Fibroblast of skin of abdomen (primary cell): ENCODE measurements at regions not wholly inside any gene's neighbourhood (a gene's known extent, or its start where the extent isn't known, plus 50 kb on each side); places are given as distances from the start of the nearest gene placed in this dataset.

Experiments
- DNase-seq: peaks from one replicate; pipeline ENCODE4 v3.0.0-alpha.2; 2013

DNA sequence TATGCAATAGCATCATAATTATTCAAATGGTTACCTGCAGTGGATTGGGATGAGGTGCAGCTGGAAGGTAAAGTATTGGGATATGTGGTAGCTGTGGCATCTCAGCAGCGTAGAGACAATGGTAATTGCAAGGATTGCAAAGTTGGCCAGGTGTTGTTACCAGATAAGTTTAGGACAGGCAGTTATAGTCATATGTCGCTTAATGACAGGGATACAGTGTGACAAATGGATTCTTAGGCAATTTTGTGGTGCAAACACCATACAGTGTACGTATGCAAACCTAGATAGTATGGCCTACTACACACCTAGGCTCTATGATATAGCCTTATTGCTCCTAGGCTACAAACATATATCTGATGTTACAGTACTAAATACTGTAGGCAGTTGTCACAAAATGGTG lies 163.5 kb upstream of the LYZL2 start:
- no peak for DNase-seq

DNA sequence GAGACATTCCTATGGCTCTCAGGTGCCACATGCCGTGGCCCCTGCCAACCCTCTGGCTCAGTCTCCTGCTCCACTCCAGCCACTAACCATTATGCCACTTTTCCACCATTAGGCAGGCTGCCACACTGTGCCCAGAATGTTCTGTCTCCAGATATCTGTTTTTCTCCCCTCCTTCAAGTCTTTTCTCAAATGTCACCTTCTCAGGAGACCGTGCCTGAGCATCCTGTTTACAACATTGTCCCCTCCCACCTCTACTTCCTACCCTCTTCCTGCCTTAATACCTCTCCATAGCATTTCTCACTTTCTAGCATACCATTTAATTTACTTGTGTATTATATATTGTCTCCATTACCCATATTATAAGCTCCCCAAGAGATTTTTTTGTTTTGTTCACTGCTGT lies 162.5 kb upstream of the LYZL2 start:
- no peak for DNase-seq

DNA sequence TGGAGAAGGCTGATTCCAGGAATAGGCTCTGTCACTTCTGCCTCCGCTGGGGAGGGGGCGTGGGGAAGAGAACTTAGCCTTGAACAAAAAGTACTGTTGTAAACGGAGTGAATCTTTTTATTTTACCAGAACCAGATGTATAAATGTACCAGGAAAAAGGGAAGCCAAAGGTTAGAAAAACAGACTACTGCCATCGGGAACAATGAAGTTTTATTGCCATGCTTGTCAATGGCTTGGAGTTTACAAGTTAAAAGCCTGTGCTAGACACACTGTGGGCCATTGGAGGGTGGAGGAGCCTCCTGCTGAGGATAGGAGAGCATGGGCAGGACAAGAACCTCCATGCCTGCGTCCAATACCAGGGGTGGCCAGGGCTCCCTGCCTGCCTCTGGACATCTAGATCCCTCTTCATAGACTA lies 161.7 kb upstream of the LYZL2 start:
- no peak for DNase-seq

DNA sequence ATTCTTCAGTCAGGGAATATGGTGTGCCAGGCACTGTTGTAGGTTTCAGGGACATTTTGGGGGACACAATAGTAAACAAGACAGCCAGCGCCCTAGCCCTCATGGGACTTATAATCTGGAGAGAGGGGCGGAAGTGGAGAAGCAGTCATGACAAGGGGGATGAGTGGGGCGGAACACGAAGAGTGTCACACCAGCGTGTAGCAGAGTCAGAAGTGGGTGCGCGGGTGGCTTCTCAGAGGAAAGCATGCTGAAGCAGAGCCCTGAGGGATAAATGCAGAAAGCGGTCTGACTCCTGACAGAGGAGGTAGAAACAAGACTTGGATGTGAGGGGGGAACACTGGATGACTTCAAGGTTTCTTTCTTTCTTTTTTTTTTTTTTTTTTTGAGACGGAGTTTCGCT lies 160.3 kb upstream of the LYZL2 start:
- DNase-seq, result no peak

DNA sequence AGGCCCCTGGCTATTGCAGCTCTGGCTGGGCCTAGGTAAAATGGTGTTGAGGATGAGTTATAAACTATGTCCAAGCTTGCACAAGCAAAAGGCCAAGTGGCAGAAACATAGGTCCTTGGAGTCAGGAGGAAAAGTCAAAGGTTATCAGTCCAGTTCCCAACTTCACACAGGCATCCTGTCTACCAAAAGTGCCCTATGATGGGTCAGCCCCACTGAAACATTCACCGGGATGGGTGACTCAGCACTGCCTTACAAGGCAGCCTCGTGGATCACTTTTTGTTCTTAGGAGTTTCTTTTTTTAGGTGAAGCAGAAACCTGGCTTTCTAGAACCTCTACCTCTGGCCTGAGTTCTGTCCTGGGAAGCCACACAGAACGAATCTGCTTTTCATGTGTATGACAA lies 158.8 kb upstream of the LYZL2 start:
- DNase-seq, result peak; percentile 39

DNA sequence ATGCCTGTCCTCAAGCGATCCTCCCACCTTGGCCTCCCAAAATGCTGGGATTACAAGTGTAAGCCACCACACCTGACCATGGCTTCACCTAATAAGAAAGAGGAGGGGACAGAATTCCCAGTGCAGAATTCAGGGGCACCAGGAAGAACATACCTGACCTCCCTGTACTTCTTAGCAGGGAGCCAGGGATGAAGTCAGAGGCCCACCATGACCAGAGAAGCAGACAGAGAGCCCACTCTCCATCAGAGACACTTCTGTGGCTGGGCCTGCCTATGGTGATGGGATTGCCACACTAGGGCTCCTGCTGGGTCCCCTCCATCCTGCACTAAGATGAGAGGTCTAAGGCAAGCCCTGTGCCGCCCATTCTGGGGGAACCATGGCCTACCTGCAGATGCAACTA lies 157.4 kb upstream of the LYZL2 start:
- no peak for DNase-seq

DNA sequence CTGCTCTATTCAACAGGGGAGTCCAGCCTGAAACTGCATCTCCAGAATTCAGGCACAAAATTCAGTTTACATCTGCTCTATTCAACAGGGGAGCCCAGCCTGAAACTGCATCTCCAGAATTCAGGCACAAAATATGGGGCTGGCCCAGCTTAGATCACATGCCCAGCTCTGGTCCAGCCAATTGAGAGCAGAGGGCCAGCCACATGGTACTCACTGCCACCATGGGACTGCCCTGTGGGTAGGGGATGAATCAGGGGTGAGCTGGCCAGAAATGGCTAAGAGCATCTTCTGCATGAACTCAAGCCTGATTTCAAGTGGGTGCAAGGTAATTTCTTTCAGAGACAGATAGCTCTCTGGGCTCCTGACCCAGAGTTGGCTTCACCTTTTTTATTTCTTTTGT lies 156.6 kb upstream of the LYZL2 start:
- peak; percentile 35 for DNase-seq

DNA sequence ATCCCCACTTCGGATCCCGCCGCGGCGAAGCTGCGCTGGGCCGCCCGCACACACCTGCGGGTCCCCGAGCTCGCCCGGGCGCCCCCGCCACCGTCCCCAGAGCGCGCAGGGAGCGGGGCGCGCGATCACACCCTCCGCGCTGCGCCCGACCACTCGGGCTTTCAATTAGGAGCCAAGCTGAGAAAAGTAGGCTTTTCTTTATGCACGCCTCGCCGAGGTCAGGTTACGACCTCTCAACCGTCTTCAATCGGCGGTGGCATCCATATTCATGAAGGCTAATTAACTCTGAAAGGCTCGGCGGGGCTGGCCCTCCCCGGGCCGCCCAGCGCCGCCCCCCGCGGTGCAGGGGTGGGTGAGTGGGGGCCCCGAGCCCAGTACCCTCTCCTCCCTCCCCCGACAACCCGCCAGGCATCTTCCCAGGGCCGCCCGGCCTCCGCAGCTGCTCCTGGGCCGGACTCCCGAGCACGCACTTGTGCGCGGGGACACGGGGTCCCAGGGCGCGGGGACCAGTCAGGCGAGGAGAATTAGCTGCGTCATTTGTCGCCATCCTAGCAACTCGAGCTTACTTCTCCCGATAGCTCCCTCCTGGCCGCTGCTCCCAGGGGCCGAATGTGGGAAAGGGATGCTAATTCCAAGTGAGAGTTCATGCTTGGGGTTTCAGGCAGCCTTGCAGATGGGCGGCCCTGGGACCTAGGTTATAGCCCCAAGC lies 155.5 kb upstream of the LYZL2 start:
- peak; percentile 62 for DNase-seq

DNA sequence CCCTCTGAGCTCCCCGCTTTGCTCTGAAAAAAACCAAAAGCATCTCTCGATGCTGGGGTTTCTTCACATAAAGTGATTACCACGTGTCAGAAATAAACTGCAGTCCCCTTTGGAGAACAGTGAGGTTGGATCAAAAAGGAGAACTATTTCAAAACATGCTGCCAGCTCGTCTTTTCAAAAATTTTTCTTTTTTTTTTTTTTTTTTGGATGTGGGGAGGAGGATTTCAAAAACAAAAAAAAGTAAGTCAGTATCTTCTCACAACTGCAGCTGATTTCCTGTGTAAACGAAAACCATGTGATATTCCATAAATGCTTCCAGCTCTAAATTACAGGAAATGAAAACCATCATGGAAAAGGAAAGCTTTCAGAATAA lies 155.0 kb upstream of the LYZL2 start:
- DNase-seq, result peak; percentile 75

DNA sequence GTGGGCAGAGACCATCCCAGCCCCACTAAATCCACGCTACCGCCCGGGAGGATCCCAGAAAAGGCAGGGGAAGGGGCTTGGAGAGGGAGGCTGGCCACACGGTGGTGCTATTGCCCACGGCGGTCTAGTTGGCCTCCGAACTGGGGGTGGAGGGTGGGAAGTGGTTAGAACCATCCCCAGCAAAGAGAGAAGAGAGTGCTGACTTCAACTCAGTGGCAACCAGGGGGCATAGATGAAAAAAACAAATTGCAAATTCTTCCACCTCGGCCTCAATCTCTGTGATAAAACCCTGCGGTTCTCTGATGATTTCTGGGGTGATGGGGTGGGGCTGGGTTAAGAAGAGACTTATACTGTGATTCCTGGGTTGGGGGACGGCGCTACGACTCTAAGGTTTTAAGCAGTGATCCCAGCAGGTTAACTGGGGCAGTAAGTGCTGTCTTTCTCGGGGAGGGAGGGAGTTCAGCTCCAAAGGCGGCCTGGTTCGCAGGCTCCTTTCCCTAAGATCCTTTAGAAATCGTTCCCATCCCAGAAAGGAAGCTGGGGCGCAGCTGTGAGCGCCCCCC lies 154.5 kb upstream of the LYZL2 start:
- DNase-seq, result peak; percentile 92

DNA sequence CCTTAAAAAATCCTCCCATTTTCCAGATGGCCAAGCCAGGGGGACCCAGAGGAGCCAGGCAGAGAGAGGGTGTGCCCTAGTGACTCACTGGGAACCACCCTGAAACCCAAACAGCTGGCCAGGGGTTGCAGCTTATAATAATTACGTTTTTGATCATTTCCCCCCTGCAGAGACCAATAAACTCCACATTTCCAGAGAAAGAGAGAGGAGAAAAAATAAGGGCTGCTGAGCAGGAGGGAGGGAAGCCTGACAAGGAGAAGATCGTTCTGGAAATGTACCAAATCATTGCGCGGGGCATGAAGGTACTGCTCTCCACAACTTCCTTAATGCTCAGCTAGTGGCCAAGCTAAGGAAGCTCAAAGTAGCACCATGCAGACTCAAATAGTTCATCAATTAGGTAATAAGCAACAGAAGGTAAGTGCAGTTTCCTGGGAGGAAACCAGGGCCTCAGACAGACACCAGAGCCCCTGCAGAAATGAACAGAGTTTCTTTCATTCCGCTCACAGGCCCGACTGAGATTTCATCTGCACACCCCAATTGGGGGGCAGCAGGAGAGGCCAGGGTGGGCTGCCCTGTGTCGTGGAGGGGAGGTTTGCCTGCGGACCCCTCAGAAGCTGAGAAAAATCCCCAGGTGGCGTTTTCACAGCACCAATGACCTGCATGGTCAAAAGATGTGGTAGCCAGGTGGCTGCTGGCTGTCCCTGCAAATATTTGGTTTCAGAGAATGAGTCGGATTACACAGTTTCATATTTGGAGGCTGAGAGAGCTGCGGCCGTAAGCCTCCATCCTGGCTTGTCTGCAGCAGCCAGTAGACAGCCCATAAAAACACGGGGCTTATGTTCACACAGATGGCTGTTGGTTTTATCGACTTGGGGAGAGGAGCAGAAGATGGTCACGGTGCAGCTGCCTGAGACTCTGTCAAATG lies 153.2 kb upstream of the LYZL2 start:
- DNase-seq, result peak; percentile 87

DNA sequence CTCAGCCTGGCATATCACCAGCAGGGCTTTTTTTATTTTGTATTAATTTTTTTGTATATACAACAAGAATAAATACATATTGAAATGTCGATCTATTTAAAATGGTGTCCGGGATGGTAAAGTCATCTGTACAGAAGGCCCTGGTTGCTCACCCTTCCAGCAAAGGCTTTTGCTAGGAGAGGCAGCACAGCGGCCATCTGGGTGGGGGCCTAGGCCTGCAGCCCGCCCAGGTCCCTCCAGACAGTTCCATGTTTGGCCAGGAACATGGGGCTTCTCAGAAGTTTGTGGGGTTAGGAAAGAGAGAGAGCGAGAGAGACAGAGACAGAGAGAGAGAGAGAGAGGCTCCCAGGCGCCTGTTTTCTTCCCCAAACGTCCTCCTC lies 152.6 kb upstream of the LYZL2 start:
- DNase-seq, result no peak

DNA sequence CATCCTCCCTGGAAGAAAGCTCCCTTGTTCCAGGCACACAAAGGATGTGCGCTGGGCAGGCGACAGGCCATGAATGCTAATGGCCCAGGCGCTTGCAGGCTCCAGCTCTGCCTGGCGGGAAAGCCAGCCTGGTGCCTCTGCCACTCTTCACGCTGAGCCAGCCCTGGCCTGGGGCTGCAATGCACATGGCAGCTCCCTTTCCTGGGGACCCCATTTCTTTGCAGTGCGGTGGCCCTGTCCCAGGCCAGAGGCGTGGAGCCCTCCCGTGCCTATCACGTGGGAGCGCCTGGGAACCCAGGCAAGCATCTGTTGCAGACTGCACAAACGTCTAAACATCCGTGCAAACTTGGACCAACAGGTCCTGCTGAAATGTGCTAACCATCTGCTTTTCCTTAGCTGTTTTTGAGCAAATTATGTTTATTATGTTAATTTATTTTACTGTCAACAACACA lies 152.1 kb upstream of the LYZL2 start:
- DNase-seq, result no peak

DNA sequence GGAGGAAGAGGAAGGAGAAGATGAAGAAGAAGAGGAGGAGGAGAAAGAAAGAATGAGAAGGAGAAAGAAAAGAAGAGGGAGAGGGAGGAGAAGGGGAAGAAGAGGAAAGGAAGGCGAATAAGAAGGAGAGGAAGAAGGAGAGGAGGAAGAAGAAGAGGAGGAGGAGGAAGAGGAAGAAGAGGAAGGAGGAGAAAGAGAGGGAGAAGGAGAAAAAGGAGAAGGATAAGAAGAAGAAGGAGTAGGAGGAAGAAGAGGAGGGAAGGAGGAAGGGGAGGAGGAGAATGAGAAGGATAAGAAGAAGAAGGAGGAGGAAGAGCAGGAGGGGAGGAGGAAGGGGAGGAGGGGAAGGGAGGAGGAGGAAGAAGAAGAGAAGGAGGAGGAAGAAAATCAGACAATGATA lies 149.2 kb upstream of the LYZL2 start:
- no peak for DNase-seq

DNA sequence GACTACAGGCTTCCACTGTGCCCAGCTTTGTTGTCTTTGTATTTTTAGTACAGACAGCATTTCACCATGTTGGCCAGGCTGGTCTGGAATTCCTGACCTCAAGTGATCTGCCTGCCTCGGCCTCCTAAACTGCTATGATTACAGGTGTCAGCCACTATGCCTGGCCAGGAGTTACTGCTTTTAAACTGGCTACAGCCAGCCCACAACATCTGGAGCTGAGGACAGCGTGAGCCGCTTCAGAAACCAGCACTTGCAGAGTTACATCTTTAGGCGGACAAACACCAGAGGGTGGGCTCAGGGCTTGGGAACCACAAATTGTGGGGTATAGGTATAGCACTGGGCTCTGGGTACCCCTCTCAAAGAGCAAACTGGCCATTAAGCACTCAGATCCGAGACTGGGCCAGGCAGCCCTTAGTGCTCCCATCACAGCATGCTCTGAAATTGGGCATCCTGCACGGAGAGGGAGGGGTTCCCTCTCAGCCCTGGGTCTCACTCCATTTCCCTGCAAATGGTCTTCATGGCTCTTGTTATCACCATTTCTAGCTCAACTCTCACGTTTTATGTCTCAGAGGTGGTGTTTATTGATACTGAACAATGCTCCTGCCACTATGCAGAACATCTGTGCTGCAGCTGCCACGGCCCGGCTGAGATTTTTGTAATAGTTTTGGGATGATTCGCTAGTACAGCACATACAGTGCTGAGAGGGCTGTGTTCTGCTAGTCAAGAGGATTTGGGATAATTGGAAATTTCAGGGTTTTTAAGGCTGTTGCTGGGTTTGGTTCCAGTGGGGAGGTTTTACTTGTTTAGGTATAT lies 146.4 kb upstream of the LYZL2 start:
- peak; percentile 95 for DNase-seq

DNA sequence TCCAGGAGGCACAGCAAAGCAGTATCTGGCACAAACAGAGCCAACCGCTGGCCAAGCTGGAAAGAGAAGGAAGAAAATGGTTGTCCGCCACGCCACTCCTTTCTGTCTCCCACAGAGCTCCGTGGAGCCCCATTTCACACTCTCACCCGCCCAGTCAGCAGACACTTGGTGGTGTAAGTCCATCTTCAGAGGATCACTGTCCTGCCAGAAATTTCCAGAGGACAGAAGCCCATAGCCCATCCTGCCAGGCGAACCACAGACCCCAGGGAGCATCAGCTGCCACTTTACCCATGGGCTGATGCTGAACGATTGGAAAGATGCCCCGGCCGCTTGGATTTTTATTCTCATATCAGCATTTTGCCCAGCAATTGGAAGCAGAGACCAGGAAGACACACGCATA lies 144.7 kb upstream of the LYZL2 start:
- DNase-seq, result no peak

DNA sequence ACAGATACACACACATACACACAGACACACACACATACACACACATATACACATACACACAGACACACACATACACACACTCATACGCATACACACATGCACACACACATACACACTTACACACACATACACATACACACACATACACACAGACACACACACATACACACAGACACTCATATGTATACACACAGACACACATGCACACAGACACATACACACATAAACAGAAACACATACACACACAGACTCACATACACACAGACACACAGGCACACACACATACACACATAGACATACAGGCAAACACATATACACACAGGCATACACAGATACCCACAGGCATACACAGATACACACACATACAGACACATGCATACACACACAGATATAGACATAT lies 143.9 kb upstream of the LYZL2 start:
- DNase-seq, result no peak

DNA sequence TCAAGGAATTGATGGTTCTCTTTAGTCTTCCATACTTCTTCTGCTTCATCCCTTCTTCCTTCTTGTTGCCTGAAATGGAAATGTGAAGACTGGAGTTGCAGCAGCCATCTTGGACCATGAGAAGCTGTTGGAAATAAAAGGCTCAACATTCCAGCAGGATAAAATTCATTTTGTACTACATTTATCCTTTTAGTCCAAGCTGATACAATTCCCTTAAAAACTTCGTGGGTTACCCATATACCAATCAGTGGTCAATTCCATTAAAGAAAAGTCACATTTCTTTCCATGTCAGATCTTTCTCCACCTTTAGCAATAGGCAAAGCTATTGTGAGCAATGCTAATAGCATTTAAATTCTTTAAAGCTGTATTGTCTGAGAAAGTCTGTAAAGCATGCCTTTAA lies 141.3 kb upstream of the LYZL2 start:
- no peak for DNase-seq

DNA sequence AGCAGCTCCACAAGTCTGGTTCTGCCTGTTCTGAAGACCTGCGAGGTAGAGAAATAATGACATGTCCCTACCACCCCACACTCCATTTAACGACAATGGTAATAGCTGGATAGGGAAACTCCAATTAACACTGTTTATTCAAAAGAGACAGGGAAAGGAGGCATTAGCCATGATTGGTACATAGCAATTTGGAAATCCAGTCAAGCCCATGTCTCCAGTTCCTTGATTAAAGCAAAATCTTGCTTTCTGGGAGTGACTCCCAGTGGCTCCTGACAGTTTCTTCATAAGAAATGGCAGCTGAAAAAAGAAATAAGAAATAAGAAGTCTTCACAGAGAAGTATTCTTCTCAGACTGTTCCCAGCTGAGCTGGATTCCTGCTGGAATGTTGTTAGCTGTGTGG lies 140.7 kb upstream of the LYZL2 start:
- DNase-seq, result no peak

DNA sequence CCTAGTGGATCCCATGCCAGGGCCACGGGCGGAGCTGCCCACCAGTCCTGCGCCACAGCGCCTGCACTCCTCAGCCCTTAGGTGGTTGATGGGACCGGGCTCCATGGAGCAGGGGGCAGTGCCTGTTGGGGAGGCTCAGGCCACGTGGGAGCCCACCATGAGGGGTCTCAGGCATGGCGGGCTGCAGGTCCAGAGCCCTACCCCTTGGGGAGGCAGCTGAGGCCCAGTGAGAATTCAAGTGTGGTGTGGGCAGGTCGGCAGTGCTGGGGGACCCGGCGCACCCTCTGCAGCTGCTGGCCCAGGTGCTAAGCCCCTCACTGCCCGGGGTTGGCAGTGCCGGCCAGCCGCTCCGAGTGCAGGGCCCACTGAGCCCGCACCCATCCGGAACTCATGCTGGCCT lies 139.8 kb upstream of the LYZL2 start:
- no peak for DNase-seq

DNA sequence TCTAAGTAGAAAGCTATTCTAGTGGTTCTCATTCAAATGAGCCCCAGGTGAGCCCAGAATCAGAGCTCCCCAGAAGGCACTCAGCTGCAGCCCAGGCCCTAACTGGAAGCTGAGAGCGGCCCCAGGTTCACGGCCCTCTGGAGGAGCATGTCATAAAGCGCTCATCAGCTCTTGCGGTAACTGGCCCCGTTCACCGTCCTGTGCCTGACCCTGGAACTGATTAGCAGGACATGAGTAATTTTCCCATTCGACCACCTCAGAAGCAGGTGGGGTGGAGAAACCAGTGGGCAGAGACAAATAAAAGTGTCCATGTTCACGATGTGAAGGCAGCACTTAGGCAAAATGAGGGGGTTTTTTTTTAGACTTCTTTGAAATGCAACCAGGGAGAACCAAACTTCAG lies 136.1 kb upstream of the LYZL2 start:
- peak; percentile 50 for DNase-seq

DNA sequence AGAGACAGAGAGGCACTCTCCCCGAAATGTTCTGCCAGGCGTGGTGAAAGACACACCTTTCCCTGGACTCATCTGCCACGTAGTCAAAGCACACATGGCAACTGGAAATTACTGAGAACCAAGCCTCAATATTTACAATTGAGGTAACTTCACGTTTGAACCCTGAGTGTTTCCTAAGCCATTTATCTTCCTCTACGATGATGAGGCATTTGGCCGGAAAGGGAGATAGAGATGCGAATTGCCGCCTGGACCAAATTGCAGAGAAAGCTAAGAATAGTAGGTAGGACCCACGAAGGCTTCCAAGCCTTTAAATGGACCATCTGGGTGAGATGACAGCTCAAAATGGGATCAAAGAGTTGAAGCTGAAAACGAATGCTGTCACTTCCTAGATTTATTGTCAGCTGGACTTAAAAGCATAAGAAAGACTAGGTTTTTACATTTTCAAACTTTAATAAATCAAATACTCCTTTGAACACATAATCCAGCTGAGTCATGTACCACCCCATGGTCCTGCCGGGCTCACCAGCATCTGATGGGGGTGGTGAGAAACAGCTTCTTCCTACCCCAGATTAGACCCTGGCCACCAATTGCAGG lies 135.6 kb upstream of the LYZL2 start:
- DNase-seq, result peak; percentile 69

DNA sequence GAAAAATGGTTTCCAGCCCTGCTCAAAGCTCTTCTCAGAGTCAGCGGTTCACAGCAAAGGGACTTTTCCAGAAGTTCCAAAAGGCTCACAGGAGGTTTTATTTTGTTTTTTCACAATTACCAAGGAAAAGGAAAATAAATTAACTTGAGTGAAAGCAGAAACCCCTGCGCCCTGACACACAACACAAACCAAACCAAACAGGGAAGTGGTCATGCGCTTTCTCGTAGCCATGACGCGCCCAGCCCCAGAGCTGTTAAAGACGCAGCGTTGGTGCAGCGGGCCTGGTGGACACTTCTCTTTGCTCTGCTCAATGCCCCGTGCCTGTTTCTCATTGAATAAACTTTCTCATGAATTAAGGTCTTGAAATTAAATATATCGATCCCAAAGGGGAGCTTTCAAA lies 134.4 kb upstream of the LYZL2 start:
- DNase-seq, result no peak
